HEK293T (cell line): ENCODE measurements at regions not wholly inside any gene's neighbourhood (a gene's known extent, or its start where the extent isn't known, plus 50 kb on each side); places are given as distances from the start of the nearest gene placed in this dataset.

ENCODE experiments used
- BHLHE40 ChIP-seq: fragments of 450-650 bp; IDR thresholded peaks from 2 replicates; pipeline ENCODE4 v1.6.1; 2016; ENCODE audit warnings: mild to moderate bottlenecking, moderate library complexity, borderline replicate concordance
- L3MBTL2 ChIP-seq: fragments of 450-650 bp; conservative IDR thresholded peaks from 2 replicates; pipeline ENCODE4 v1.6.1; 2016; ENCODE audit warnings: mild to moderate bottlenecking
- SUZ12 ChIP-seq: fragments of 450-650 bp; IDR thresholded peaks from 2 replicates; pipeline ENCODE4 v1.6.1; 2016; ENCODE audit warnings: mild to moderate bottlenecking

DNA sequence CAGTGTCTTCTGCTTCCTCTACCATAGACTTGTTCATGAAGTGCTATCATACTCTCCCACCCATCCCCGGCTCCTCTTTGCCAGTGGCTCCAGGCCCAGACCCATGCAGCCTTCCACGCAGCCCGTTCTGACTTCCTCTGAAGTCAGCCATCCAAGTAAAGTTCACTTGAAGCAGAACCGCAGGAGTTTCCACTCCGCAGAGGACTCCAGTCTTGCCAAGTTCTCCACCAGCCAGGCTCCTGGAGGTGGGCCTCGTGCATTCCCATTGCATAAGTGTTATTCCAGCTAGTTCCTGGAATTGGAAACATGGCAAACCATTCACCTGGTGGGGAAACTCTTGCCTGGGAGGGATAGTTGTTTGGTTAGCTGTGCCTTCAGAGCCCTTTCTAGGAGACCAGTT, 185.1 kb downstream of the PLPP3 start:
- TF ChIP-seq BHLHE40, result no peak
- TF ChIP-seq SUZ12, result no peak
- TF ChIP-seq L3MBTL2, result no peak
